PC-9 (cell line): ENCODE measurements at regions not wholly inside any gene's neighbourhood (a gene's known extent, or its start where the extent isn't known, plus 50 kb on each side); places are given as distances from the start of the nearest gene placed in this dataset.

Source experiments
- BruUV-seq: library from RNA; stranded (reverse); fragments of 400-500 nt; replicated peaks from 2 replicates; lab custom pipeline; 2021; lab: Mats Ljungman, UMichigan
- CTCF ChIA-PET: fragments of 300-600 bp; sonication (Branson Sonifier 250); formaldehyde crosslinking; loops from one replicate; lab custom pipeline; 2022; ENCODE audit warnings: antibody characterized with exemption; lab: Charles Lee
- POLR2A ChIA-PET: fragments of 300-600 bp; sonication (Branson Sonifier 250); formaldehyde crosslinking; loops from one replicate; lab custom pipeline; 2022; ENCODE audit warnings: antibody characterized with exemption; ENCODE audit not compliant: unreplicated experiment; lab: Charles Lee
- DNase-seq, 2 experiments: peaks; one replicate each; pipeline versions ENCODE4 v3.0.0 to v3.0.0-alpha.2; 2015 to 2022; ENCODE audit warnings: mixed read lengths in 1 of 2
- H2AFZ ChIP-seq: fragments of 200-600 bp; sonication (generic); 2 replicates; pipeline ENCODE4 v1.8.1; 2017; ENCODE audit warnings: antibody characterized with exemption
- H3F3A ChIP-seq: fragments of 200-600 bp; sonication (generic); 2 replicates; pipeline ENCODE4 v1.8.1; 2017; ENCODE audit warnings: antibody characterized with exemption, mild to moderate bottlenecking, low read depth; ENCODE audit not compliant: insufficient read depth
- H3K27ac ChIP-seq: fragments of 200-600 bp; sonication (generic); 2 replicates; pipeline ENCODE4 v1.6.1; 2016; ENCODE audit warnings: mixed run types
- H3K27me3 ChIP-seq: fragments of 200-600 bp; sonication (generic); 2 replicates; pipeline ENCODE4 v1.6.1; 2016; ENCODE audit warnings: low read depth, mixed run types; ENCODE audit not compliant: insufficient read depth
- H3K36me3 ChIP-seq: fragments of 200-600 bp; sonication (generic); 2 replicates; pipeline ENCODE4 v1.6.1; 2016; ENCODE audit warnings: low read depth, mixed run types
- H3K4me1 ChIP-seq: fragments of 200-600 bp; sonication (generic); replicated peaks from 2 replicates; pipeline ENCODE4 v1.6.1; 2016; ENCODE audit warnings: mixed run types; ENCODE audit not compliant: insufficient read depth
- H3K4me2 ChIP-seq: fragments of 200-600 bp; sonication (generic); 2 replicates; pipeline ENCODE4 v1.6.1; 2017; ENCODE audit warnings: mixed run types
- H3K4me3 ChIP-seq: fragments of 200-600 bp; sonication (generic); 2 replicates; pipeline ENCODE4 v1.6.1; 2016; ENCODE audit warnings: mixed run types
- H3K79me2 ChIP-seq: fragments of 200-600 bp; sonication (generic); 2 replicates; pipeline ENCODE4 v1.6.1; 2017; ENCODE audit warnings: low read depth, mixed run types
- H3K9me2 ChIP-seq: fragments of 200-600 bp; sonication (generic); 2 replicates; pipeline ENCODE4 v1.8.1; 2017; ENCODE audit warnings: mild to moderate bottlenecking; ENCODE audit not compliant: insufficient read depth
- H3K9me3 ChIP-seq: fragments of 200-600 bp; sonication (generic); 2 replicates; pipeline ENCODE4 v1.8.1; 2016; ENCODE audit warnings: low read depth; ENCODE audit not compliant: insufficient read depth
- H4K20me1 ChIP-seq: fragments of 200-600 bp; sonication (generic); 2 replicates; pipeline ENCODE4 v1.8.1; 2017; ENCODE audit not compliant: insufficient read depth
- CTCF ChIP-seq: fragments of 200-600 bp; sonication (generic); conservative IDR thresholded peaks from 2 replicates; pipeline ENCODE4 v1.6.1; 2017; ENCODE audit warnings: mixed run types, antibody characterized with exemption, mild to moderate bottlenecking, moderate library complexity
- EZH2 ChIP-seq: fragments of 200-600 bp; sonication (generic); IDR thresholded peaks from 2 replicates; pipeline ENCODE4 v1.8.0; 2017; ENCODE audit warnings: antibody characterized with exemption, low read depth
- intact Hi-C: fragments of 100-400 bp; cut with micrococcal nuclease; formaldehyde crosslinking; loops from one replicate; pipeline ENCODE4 v1.10.0; 2022; ENCODE audit not compliant: unreplicated experiment

GRCh38 chr21:35682904-35683549 lies 377.3 kb downstream of the SETD4 start:
- H3K9me3 ChIP-seq: no peaks in the 10 kb centered on the region
- H3F3A ChIP-seq: no peaks in the 10 kb centered on the region
- DNase-seq: no peak
- no peaks in the 10 kb centered on the region for H3K27me3 ChIP-seq
- TF ChIP-seq CTCF (no peak), EZH2 (no peak)
- no peaks in the 10 kb centered on the region for H4K20me1 ChIP-seq
- H3K4me2 ChIP-seq: no peak overlapping the region
- ChIA-PET CTCF (no interaction called here), POLR2A (no interaction called here)
- H3K9me2 ChIP-seq: no peaks in the 10 kb centered on the region; the same call in 1 of the 2 replicates
- no TSS peak for BruUV-seq
- no peaks in the 10 kb centered on the region for H3K36me3 ChIP-seq
- no peak overlapping the region for H3K4me3 ChIP-seq
- H3K79me2 ChIP-seq: no peaks in the 10 kb centered on the region
- H2AFZ ChIP-seq: no peak overlapping the region
- no peak overlapping the region for H3K27ac ChIP-seq
- intact Hi-C loops: no loop called here
- no peaks in the 10 kb centered on the region for H3K4me1 ChIP-seq

- POLR2A ChIA-PET: no interaction called here
- intact Hi-C loops: no loop called here
Measured at GRCh38 chr21:35681946-35682345, 378.4 kb downstream of the SETD4 start.

GRCh38 chr21:35679076-35679475 lies 381.2 kb downstream of the SETD4 start:
- BruUV-seq: no TSS peak
- Histone ChIP-seq H3K4me2 (no peak overlapping the region), H3K79me2 (no peaks in the 10 kb centered on the region), H3K4me3 (no peak overlapping the region), H3K4me1 (0 out of 2 replicates have a peak, but pooled peaks cover 6% of the 10 kb centered on the region), H4K20me1 (no peaks in the 10 kb centered on the region), H3K27me3 (no peaks in the 10 kb centered on the region), H3K9me2 (no peaks in the 10 kb centered on the region; the same call in 1 of the 2 replicates), H3K9me3 (no peaks in the 10 kb centered on the region), H3F3A (no peaks in the 10 kb centered on the region; the same call in 1 of the 2 replicates), H2AFZ (no peak overlapping the region), H3K36me3 (no peaks in the 10 kb centered on the region), H3K27ac (no peak overlapping the region)
- CTCF ChIA-PET: no interaction called here
- TF ChIP-seq CTCF (no peak), EZH2 (no peak)
- POLR2A ChIA-PET: no interaction called here
- intact Hi-C loops: no loop called here
- DNase-seq: no peak

More at GRCh38 chr21:35681946-35682345, 378.4 kb downstream of the SETD4 start:
- H2AFZ ChIP-seq: no peak overlapping the region
- H3F3A ChIP-seq: no peaks in the 10 kb centered on the region; the same call in 1 of the 2 replicates
- H3K9me3 ChIP-seq: no peaks in the 10 kb centered on the region
- no peaks in the 10 kb centered on the region; the same call in 1 of the 2 replicates for H3K9me2 ChIP-seq
- H3K4me1 ChIP-seq: 0 out of 2 replicates have a peak, but pooled peaks cover 6% of the 10 kb centered on the region
- H3K4me3 ChIP-seq: no peak overlapping the region
- H3K36me3 ChIP-seq: no peaks in the 10 kb centered on the region
- CTCF ChIA-PET: no interaction called here
- H3K27ac ChIP-seq: no peak overlapping the region
- H4K20me1 ChIP-seq: no peaks in the 10 kb centered on the region
- no TSS peak for BruUV-seq
- DNase-seq: no peak
- H3K27me3 ChIP-seq: no peaks in the 10 kb centered on the region
- no peak overlapping the region for H3K4me2 ChIP-seq
- H3K79me2 ChIP-seq: no peaks in the 10 kb centered on the region
- TF ChIP-seq CTCF (no peak), EZH2 (no peak)
